Retina (tissue), 1 donor: ENCODE measurements at regions not wholly inside any gene's neighbourhood (a gene's known extent, or its start where the extent isn't known, plus 50 kb on each side); places are given as distances from the start of the nearest gene placed in this dataset.
"Not testable (repeated sequence)": the region's sequence is repeated elsewhere in the genome, so short reads cannot be mapped to it uniquely, and the experiment has no call there.

ENCODE experiments used
- DNase-seq: peaks from one replicate; pipeline ENCODE4 v3.0.0-alpha.2; 2016

- DNase-seq = not testable (repeated sequence)
These were observed 188.9 kb upstream of the PLGLB2 start for GRCh38 chr2:87559001-87559400.

- DNase-seq = not testable (repeated sequence)
These were observed 188.2 kb upstream of the PLGLB2 start for GRCh38 chr2:87559735-87560134.

GRCh38 chr2:87565116-87565515 lies 182.8 kb upstream of the PLGLB2 start:
- DNase-seq = not testable (repeated sequence)

GRCh38 chr2:87566531-87566930 lies 181.4 kb upstream of the PLGLB2 start:
- DNase-seq = not testable (repeated sequence)

GRCh38 chr2:87567093-87567492 lies 180.8 kb upstream of the PLGLB2 start:
- not testable (repeated sequence) for DNase-seq

GRCh38 chr2:87567912-87568311 lies 180.0 kb upstream of the PLGLB2 start:
- not testable (repeated sequence) for DNase-seq

GRCh38 chr2:87568554-87569278 lies 179.2 kb upstream of the PLGLB2 start:
- DNase-seq = not testable (repeated sequence)

- DNase-seq = not testable (repeated sequence)
These were observed 178.0 kb upstream of the PLGLB2 start for GRCh38 chr2:87569689-87570397.

- not testable (repeated sequence) for DNase-seq
These were observed 175.9 kb upstream of the PLGLB2 start for GRCh38 chr2:87571889-87572465.

GRCh38 chr2:87572906-87573305 lies 175.0 kb upstream of the PLGLB2 start:
- DNase-seq = not testable (repeated sequence)

- DNase-seq = not testable (repeated sequence)
These were observed 174.3 kb upstream of the PLGLB2 start for GRCh38 chr2:87573386-87574192.

- not testable (repeated sequence) for DNase-seq
These were observed 173.4 kb upstream of the PLGLB2 start for GRCh38 chr2:87574193-87575119.

GRCh38 chr2:87575138-87575537 lies 172.7 kb upstream of the PLGLB2 start:
- DNase-seq = not testable (repeated sequence)

GRCh38 chr2:87577358-87577757 lies 170.5 kb upstream of the PLGLB2 start:
- not testable (repeated sequence) for DNase-seq

- DNase-seq = not testable (repeated sequence)
These were observed 165.7 kb upstream of the PLGLB2 start for GRCh38 chr2:87582152-87582551.

GRCh38 chr2:87582579-87582978 lies 165.3 kb upstream of the PLGLB2 start:
- DNase-seq = not testable (repeated sequence)

GRCh38 chr2:87583370-87583769 lies 164.5 kb upstream of the PLGLB2 start:
- DNase-seq = not testable (repeated sequence)

GRCh38 chr2:87583803-87584202 lies 164.1 kb upstream of the PLGLB2 start:
- DNase-seq = peak; percentile 68

- peak; percentile 79 for DNase-seq
These were observed 163.5 kb upstream of the PLGLB2 start for GRCh38 chr2:87584268-87584906.

GRCh38 chr2:87587934-87588333 lies 160.0 kb upstream of the PLGLB2 start:
- DNase-seq = not testable (repeated sequence)

GRCh38 chr2:87592974-87593373 lies 154.9 kb upstream of the PLGLB2 start:
- not testable (repeated sequence) for DNase-seq
